ENCODE measurements at regions not wholly inside any gene's neighbourhood (a gene's known extent, or its start where the extent isn't known, plus 50 kb on each side); places are given as distances from the start of the nearest gene placed in this dataset.

GRCh38 chr2:139790807-139791752 lies 1010.9 kb upstream of the NXPH2 start:
- DNase-seq = peak in 2 of 4 donors; percentile 23 to 44
- Histone ChIP-seq H3K9me3 (no peaks in the 10 kb centered on the region), H3K4me1 (no peaks in the 10 kb centered on the region), H3K36me3 (no peaks in the 10 kb centered on the region), H3K27me3 (no peaks in the 10 kb centered on the region), H3K27ac (no peak overlapping the region), H3K4me3 (no peak overlapping the region)
- intact Hi-C loops (cut with DNase I) = no loop called here
- TF ChIP-seq, protein P1, sequence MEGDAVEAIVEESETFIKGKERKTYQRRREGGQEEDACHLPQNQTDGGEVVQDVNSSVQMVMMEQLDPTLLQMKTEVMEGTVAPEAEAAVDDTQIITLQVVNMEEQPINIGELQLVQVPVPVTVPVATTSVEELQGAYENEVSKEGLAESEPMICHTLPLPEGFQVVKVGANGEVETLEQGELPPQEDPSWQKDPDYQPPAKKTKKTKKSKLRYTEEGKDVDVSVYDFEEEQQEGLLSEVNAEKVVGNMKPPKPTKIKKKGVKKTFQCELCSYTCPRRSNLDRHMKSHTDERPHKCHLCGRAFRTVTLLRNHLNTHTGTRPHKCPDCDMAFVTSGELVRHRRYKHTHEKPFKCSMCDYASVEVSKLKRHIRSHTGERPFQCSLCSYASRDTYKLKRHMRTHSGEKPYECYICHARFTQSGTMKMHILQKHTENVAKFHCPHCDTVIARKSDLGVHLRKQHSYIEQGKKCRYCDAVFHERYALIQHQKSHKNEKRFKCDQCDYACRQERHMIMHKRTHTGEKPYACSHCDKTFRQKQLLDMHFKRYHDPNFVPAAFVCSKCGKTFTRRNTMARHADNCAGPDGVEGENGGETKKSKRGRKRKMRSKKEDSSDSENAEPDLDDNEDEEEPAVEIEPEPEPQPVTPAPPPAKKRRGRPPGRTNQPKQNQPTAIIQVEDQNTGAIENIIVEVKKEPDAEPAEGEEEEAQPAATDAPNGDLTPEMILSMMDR (IDR thresholded peaks at IDR 0.05) = no peak
- no peak for ATAC-seq

DNA sequence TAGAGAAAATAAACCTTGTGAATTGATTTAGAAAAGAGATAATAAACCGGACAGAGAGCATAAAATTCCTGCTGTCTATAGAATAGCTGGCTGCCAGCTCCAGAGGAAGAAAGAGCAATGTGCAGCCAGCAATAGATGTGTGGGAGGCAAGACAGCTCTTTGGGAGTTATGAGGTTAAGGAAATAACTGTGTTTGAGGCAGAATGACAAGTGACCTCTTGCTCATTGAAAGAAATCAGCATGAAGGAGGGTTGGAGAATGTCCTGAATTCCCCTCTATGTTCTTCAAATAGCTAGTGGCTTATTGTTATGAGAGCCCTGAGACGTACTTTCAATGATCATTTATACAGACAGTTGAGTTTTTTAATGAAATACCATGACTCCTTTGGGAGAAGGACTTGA lies 1009.9 kb upstream of the NXPH2 start:
- Histone ChIP-seq H3K27me3 (no peaks in the 10 kb centered on the region), H3K4me1 (no peaks in the 10 kb centered on the region), H3K36me3 (no peaks in the 10 kb centered on the region), H3K4me3 (no peak overlapping the region), H3K9me3 (no peaks in the 10 kb centered on the region), H3K27ac (no peak overlapping the region)
- intact Hi-C loops (cut with DNase I) = no loop called here
- TF ChIP-seq, protein P1 (IDR thresholded peaks at IDR 0.05) = no peak
- no peak for DNase-seq
- no peak for ATAC-seq

DNA sequence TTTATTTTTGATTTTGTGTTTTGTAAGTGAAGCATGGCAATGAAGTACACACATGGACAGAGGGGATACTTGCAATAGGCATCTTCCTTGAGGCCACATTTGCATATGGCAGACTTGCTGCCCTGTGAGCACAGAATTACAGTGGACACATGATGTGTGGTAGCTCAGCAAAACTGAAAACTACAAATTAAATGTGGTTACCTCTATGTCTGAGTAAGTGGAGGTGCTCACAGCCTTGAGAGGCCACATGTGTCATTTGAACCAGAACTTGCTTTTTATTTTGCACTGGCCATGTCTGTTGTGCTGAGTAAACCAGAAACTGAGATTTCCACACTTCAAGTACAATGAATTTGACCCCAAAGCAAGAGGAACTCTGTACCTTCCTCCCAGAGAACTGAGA lies 998.5 kb upstream of the NXPH2 start:
- intact Hi-C loops (cut with DNase I) = no loop called here
- Histone ChIP-seq H3K27me3 (no peaks in the 10 kb centered on the region), H3K27ac (no peak overlapping the region), H3K4me1 (no peaks in the 10 kb centered on the region), H3K4me3 (no peak overlapping the region), H3K9me3 (no peaks in the 10 kb centered on the region), H3K36me3 (no peaks in the 10 kb centered on the region)
- DNase-seq = no peak
- ATAC-seq = no peak
- TF ChIP-seq, protein P1 (IDR thresholded peaks at IDR 0.05) = no peak

DNA sequence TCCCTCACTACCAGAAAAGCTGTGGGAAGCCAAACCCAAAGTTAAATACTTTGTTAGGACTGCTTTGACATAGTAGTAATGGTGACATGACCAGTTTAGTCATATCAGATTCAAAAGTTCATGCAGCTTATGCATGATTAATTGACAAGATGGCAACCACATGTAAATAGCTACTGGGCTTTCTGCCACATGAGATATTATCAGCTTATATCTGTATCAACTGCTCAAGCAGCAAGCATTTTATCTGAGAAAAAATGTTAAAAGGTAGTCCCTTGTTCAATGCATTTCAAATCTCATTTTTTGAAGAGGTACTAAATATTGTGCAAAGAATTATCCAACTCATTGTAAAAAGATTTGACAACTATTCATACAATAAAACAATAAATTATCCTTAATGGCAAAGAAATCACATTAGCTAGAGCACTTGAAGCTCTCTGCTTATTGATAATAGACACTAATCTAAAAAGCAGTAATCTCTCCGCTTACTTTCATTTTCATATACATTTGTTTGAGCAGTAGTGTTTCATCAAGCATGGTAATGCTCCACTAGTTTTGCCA lies 993.6 kb upstream of the NXPH2 start:
- Histone ChIP-seq H3K4me3 (no peak overlapping the region), H3K9me3 (no peaks in the 10 kb centered on the region), H3K27ac (no peak overlapping the region), H3K36me3 (no peaks in the 10 kb centered on the region), H3K4me1 (no peaks in the 10 kb centered on the region), H3K27me3 (no peaks in the 10 kb centered on the region)
- intact Hi-C loops (cut with DNase I) = no loop called here
- DNase-seq (no peak), ATAC-seq (no peak)
- TF ChIP-seq, protein P1 (IDR thresholded peaks at IDR 0.05) = no peak

DNA sequence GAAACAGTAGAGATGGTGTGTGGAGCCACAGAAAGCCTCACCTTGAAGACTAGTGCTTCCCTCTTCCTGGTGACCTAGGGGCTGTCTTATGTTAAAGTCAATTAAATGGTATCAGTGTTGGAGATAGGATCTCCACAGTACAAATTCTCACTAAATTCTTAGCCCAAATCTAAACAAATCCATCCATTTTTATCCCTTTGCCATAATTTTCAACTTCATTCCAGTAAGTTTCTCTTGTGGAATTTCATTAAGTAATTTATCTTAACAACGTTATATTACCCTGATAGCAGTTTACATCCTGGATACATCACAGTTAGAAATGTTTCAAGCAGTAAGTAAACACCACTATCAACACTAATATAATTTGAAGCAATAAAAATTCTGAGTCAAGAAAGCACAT lies 989.4 kb upstream of the NXPH2 start:
- H3K9me3 ChIP-seq = no peaks in the 10 kb centered on the region
- no peak overlapping the region for H3K4me3 ChIP-seq
- intact Hi-C loops (cut with DNase I) = no loop called here
- ATAC-seq (no peak), DNase-seq (no peak)
- H3K27ac ChIP-seq = no peak overlapping the region
- H3K27me3 ChIP-seq = no peaks in the 10 kb centered on the region
- TF ChIP-seq, protein P1 (IDR thresholded peaks at IDR 0.05) = no peak
- no peaks in the 10 kb centered on the region for H3K4me1 ChIP-seq
- no peaks in the 10 kb centered on the region for H3K36me3 ChIP-seq
